ENCODE measurements at regions not wholly inside any gene's neighbourhood (a gene's known extent, or its start where the extent isn't known, plus 50 kb on each side); places are given as distances from the start of the nearest gene placed in this dataset.

DNA sequence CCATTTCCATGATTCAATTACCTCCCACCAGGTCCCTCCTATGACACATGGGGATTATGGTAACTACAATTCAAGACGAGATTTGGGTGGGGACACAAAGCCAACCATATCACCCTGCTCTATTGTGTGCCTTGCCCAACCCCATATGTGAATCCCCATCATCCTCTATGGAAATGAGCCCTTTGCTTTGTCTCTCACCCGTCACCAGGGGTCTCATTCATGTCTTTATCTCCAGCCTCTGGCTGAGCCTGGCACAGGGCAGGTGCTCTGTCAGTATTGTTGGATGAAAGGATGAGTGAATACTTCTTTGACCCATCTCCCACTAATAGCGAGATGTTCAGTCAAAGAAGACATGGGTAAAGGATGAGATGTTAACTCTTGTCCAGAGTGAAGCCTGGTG, 116.6 kb upstream of the LGALSL start:
- TF ChIP-seq, protein P1, sequence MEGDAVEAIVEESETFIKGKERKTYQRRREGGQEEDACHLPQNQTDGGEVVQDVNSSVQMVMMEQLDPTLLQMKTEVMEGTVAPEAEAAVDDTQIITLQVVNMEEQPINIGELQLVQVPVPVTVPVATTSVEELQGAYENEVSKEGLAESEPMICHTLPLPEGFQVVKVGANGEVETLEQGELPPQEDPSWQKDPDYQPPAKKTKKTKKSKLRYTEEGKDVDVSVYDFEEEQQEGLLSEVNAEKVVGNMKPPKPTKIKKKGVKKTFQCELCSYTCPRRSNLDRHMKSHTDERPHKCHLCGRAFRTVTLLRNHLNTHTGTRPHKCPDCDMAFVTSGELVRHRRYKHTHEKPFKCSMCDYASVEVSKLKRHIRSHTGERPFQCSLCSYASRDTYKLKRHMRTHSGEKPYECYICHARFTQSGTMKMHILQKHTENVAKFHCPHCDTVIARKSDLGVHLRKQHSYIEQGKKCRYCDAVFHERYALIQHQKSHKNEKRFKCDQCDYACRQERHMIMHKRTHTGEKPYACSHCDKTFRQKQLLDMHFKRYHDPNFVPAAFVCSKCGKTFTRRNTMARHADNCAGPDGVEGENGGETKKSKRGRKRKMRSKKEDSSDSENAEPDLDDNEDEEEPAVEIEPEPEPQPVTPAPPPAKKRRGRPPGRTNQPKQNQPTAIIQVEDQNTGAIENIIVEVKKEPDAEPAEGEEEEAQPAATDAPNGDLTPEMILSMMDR (IDR thresholded peaks at IDR 0.05) = no peak
- no peak for TF ChIP-seq POLR2A (IDR thresholded peaks at IDR 0.05)
